ENCODE measurements at regions not wholly inside any gene's neighbourhood (a gene's known extent, or its start where the extent isn't known, plus 50 kb on each side); places are given as distances from the start of the nearest gene placed in this dataset.

DNA sequence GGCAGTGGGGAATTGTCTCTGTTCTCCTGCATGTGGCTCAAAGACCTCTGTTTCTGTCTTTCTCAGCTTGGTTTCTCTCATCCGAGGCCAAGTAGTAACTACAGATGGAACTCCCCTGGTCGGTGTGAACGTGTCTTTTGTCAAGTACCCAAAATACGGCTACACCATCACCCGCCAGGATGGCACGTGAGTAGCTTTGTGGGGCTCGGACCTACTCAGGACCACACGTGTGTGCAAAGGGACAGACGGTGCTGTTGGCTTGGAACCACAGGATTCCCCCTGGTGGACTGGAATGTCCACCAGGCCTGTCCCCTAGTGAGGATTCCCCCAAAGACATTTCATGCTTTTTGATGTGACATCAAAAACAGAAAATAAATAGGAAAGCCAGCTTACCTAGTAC, 96.3 kb upstream of the WWC1 start (continued):
- TF ChIP-seq, protein P1, sequence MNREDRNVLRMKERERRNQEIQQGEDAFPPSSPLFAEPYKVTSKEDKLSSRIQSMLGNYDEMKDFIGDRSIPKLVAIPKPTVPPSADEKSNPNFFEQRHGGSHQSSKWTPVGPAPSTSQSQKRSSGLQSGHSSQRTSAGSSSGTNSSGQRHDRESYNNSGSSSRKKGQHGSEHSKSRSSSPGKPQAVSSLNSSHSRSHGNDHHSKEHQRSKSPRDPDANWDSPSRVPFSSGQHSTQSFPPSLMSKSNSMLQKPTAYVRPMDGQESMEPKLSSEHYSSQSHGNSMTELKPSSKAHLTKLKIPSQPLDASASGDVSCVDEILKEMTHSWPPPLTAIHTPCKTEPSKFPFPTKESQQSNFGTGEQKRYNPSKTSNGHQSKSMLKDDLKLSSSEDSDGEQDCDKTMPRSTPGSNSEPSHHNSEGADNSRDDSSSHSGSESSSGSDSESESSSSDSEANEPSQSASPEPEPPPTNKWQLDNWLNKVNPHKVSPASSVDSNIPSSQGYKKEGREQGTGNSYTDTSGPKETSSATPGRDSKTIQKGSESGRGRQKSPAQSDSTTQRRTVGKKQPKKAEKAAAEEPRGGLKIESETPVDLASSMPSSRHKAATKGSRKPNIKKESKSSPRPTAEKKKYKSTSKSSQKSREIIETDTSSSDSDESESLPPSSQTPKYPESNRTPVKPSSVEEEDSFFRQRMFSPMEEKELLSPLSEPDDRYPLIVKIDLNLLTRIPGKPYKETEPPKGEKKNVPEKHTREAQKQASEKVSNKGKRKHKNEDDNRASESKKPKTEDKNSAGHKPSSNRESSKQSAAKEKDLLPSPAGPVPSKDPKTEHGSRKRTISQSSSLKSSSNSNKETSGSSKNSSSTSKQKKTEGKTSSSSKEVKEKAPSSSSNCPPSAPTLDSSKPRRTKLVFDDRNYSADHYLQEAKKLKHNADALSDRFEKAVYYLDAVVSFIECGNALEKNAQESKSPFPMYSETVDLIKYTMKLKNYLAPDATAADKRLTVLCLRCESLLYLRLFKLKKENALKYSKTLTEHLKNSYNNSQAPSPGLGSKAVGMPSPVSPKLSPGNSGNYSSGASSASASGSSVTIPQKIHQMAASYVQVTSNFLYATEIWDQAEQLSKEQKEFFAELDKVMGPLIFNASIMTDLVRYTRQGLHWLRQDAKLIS (CRISPR knock-in tag; IDR thresholded peaks at IDR 0.05; ENCODE audit: borderline replicate concordance): no peak

DNA sequence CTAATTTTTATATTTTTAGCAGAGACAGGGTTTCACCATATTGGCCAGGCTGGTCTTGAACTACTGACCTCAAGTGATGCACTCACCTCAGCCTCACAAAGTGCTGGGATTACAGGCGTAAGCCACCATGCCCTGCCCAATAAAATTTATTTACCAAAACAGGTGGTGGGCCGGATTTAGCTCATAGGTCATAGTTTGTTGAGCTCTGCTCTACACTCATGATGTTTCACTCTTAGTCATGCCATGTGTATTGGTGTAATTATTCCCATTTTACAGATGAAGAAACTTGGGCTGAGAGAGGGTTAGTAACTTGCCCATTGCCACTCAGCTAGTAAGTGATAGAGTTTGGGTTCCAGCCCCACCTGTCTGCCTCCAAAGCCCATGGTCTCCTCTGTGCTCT, 93.1 kb upstream of the WWC1 start:
- Mint-ChIP-seq H3K4me3 (no peak overlapping the region), H3K9me3 (no peaks in the 10 kb centered on the region), H3K36me3 (no peaks in the 10 kb centered on the region), H3K4me1 (peaks cover 5% of the 10 kb centered on the region; the same call in 1 of the 2 replicates), H3K27me3 (ENCODE audit: low read depth) (no peaks in the 10 kb centered on the region; the same call in 1 of the 2 replicates), H3K27ac (no peak overlapping the region)
- TF ChIP-seq TCF7 (CRISPR knock-in tag; IDR thresholded peaks at IDR 0.05; ENCODE audit: low read depth): no peak
- no peak for TF ChIP-seq TEAD4 (CRISPR knock-in tag; IDR thresholded peaks at IDR 0.05)
- TF ChIP-seq ATF1 (CRISPR knock-in tag; IDR thresholded peaks at IDR 0.05): no peak
- TF ChIP-seq RORB (CRISPR knock-in tag; IDR thresholded peaks at IDR 0.05): no peak
- no peak for TF ChIP-seq GRHL2 (CRISPR knock-in tag; IDR thresholded peaks at IDR 0.05; ENCODE audit: insufficient replicate concordance, severe bottlenecking)
- TF ChIP-seq, protein P2, sequence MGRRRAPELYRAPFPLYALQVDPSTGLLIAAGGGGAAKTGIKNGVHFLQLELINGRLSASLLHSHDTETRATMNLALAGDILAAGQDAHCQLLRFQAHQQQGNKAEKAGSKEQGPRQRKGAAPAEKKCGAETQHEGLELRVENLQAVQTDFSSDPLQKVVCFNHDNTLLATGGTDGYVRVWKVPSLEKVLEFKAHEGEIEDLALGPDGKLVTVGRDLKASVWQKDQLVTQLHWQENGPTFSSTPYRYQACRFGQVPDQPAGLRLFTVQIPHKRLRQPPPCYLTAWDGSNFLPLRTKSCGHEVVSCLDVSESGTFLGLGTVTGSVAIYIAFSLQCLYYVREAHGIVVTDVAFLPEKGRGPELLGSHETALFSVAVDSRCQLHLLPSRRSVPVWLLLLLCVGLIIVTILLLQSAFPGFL (CRISPR knock-in tag; IDR thresholded peaks at IDR 0.05; ENCODE audit: borderline replicate concordance): no peak
- no peak for TF ChIP-seq ELF4 (CRISPR knock-in tag; IDR thresholded peaks at IDR 0.05; ENCODE audit: low read depth)
- TF ChIP-seq, protein P3, sequence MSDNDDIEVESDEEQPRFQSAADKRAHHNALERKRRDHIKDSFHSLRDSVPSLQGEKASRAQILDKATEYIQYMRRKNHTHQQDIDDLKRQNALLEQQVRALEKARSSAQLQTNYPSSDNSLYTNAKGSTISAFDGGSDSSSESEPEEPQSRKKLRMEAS (CRISPR knock-in tag; IDR thresholded peaks at IDR 0.05): no peak
- TF ChIP-seq TP53 (CRISPR knock-in tag; IDR thresholded peaks at IDR 0.05): no peak
- TF ChIP-seq, protein P4, sequence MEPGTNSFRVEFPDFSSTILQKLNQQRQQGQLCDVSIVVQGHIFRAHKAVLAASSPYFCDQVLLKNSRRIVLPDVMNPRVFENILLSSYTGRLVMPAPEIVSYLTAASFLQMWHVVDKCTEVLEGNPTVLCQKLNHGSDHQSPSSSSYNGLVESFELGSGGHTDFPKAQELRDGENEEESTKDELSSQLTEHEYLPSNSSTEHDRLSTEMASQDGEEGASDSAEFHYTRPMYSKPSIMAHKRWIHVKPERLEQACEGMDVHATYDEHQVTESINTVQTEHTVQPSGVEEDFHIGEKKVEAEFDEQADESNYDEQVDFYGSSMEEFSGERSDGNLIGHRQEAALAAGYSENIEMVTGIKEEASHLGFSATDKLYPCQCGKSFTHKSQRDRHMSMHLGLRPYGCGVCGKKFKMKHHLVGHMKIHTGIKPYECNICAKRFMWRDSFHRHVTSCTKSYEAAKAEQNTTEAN (CRISPR knock-in tag; IDR thresholded peaks at IDR 0.05): no peak
- CTCF ChIA-PET: no interaction called here
- POLR2A ChIA-PET: no interaction called here
- ATAC-seq (no peak), DNase-seq (ENCODE audit: low spot score) (no peak)

DNA sequence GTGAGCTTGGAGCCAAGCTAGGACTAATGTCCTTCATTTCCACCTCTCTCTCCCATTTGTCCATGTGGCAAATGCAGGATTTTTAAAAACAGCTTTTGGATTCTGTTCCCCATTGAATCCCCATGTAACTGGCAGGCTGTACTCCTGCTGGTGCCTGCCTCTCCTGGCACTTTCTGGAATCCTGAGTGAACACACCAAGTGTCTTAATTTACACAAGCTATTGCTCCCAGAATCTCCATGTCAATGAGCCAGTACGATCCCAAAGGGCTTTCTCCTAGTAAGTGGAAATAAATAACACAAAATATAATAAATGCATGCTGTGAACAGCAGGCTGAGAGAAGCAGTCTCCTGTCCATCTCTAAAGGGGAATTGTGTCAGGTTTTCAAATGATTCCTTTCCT, 88.4 kb upstream of the WWC1 start:
- ChIA-PET CTCF (no interaction called here), POLR2A (no interaction called here)
- no peaks in the 10 kb centered on the region; the same call in 1 of the 2 replicates for H3K27me3 Mint-ChIP-seq (ENCODE audit: low read depth)
- H3K4me3 Mint-ChIP-seq: no peak overlapping the region
- no peaks in the 10 kb centered on the region for H3K36me3 Mint-ChIP-seq
- no peak for TF ChIP-seq NR3C1 (CRISPR knock-in tag; conservative IDR thresholded peaks at IDR 0.05; ENCODE audit: low read depth)
- TF ChIP-seq, protein P5, sequence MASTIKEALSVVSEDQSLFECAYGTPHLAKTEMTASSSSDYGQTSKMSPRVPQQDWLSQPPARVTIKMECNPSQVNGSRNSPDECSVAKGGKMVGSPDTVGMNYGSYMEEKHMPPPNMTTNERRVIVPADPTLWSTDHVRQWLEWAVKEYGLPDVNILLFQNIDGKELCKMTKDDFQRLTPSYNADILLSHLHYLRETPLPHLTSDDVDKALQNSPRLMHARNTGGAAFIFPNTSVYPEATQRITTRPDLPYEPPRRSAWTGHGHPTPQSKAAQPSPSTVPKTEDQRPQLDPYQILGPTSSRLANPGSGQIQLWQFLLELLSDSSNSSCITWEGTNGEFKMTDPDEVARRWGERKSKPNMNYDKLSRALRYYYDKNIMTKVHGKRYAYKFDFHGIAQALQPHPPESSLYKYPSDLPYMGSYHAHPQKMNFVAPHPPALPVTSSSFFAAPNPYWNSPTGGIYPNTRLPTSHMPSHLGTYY (CRISPR knock-in tag; IDR thresholded peaks at IDR 0.05): no peak
- TF ChIP-seq SOX15 (CRISPR knock-in tag; IDR thresholded peaks at IDR 0.05): no peak
- TF ChIP-seq ETV6 (CRISPR knock-in tag; IDR thresholded peaks at IDR 0.05): no peak
- no peak for TF ChIP-seq FOXK1 (CRISPR knock-in tag; IDR thresholded peaks at IDR 0.05)
- no peak for TF ChIP-seq ESRRA (CRISPR knock-in tag; IDR thresholded peaks at IDR 0.05; ENCODE audit: borderline replicate concordance)
- TF ChIP-seq EMX1 (CRISPR knock-in tag; IDR thresholded peaks at IDR 0.05): no peak
- TF ChIP-seq, protein P6, sequence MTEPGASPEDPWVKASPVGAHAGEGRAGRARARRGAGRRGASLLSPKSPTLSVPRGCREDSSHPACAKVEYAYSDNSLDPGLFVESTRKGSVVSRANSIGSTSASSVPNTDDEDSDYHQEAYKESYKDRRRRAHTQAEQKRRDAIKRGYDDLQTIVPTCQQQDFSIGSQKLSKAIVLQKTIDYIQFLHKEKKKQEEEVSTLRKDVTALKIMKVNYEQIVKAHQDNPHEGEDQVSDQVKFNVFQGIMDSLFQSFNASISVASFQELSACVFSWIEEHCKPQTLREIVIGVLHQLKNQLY (CRISPR knock-in tag; IDR thresholded peaks at IDR 0.05): no peak
- no peak for TF ChIP-seq TCF7 (CRISPR knock-in tag; IDR thresholded peaks at IDR 0.05; ENCODE audit: low read depth)
- TF ChIP-seq OVOL2 (CRISPR knock-in tag; IDR thresholded peaks at IDR 0.05; ENCODE audit: borderline replicate concordance): no peak
- TF ChIP-seq, protein P3 (CRISPR knock-in tag; IDR thresholded peaks at IDR 0.05): no peak
- no peak for TF ChIP-seq ZNF416 (CRISPR knock-in tag; IDR thresholded peaks at IDR 0.05)
- TF ChIP-seq, protein P7, sequence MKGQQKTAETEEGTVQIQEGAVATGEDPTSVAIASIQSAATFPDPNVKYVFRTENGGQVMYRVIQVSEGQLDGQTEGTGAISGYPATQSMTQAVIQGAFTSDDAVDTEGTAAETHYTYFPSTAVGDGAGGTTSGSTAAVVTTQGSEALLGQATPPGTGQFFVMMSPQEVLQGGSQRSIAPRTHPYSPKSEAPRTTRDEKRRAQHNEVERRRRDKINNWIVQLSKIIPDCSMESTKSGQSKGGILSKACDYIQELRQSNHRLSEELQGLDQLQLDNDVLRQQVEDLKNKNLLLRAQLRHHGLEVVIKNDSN (CRISPR knock-in tag; IDR thresholded peaks at IDR 0.05): no peak
- no peak for TF ChIP-seq ZNF121 (CRISPR knock-in tag; IDR thresholded peaks at IDR 0.05)
- TF ChIP-seq SMAD4 (CRISPR knock-in tag; IDR thresholded peaks at IDR 0.05): no peak
- no peak for TF ChIP-seq IRF2 (CRISPR knock-in tag; IDR thresholded peaks at IDR 0.05; ENCODE audit: borderline replicate concordance, low read depth)
- no peak for TF ChIP-seq ZNF317 (CRISPR knock-in tag; IDR thresholded peaks at IDR 0.05; ENCODE audit: borderline replicate concordance, low read depth)
- H3K9me3 Mint-ChIP-seq: no peaks in the 10 kb centered on the region
- DNase-seq (ENCODE audit: low spot score) (no peak), ATAC-seq (no peak)
- H3K27ac Mint-ChIP-seq: no peak overlapping the region
- peaks cover 13% of the 10 kb centered on the region for H3K4me1 Mint-ChIP-seq
